ENCODE measurements at regions not wholly inside any gene's neighbourhood (a gene's known extent, or its start where the extent isn't known, plus 50 kb on each side); places are given as distances from the start of the nearest gene placed in this dataset.
"Not testable (repeated sequence)": the region's sequence is repeated elsewhere in the genome, so short reads cannot be mapped to it uniquely, and the experiment has no call there.

GRCh38 chr10:123245264-123245663, 91.1 kb downstream of the BUB3 start:
- Histone ChIP-seq H3K9me3 (ENCODE audit: control insufficient read depth, insufficient read depth, low read length) (no peaks in the 10 kb centered on the region), H3K4me3 (ENCODE audit: low read depth, low read length) (no peak overlapping the region), H3K27me3 (ENCODE audit: control insufficient read depth, insufficient read depth, low read length) (no peaks in the 10 kb centered on the region), H3K27ac (ENCODE audit: low read depth, low read length) (no peak overlapping the region)
- no peak for DNase-seq (ENCODE audit: low read depth, low spot score)
- CTCF ChIA-PET, result no interaction called here
- TF ChIP-seq, protein P1, sequence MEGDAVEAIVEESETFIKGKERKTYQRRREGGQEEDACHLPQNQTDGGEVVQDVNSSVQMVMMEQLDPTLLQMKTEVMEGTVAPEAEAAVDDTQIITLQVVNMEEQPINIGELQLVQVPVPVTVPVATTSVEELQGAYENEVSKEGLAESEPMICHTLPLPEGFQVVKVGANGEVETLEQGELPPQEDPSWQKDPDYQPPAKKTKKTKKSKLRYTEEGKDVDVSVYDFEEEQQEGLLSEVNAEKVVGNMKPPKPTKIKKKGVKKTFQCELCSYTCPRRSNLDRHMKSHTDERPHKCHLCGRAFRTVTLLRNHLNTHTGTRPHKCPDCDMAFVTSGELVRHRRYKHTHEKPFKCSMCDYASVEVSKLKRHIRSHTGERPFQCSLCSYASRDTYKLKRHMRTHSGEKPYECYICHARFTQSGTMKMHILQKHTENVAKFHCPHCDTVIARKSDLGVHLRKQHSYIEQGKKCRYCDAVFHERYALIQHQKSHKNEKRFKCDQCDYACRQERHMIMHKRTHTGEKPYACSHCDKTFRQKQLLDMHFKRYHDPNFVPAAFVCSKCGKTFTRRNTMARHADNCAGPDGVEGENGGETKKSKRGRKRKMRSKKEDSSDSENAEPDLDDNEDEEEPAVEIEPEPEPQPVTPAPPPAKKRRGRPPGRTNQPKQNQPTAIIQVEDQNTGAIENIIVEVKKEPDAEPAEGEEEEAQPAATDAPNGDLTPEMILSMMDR (IDR thresholded peaks at IDR 0.05; ENCODE audit: low read depth, low read length), result no peak
- POLR2A ChIA-PET, result no interaction called here

DNA sequence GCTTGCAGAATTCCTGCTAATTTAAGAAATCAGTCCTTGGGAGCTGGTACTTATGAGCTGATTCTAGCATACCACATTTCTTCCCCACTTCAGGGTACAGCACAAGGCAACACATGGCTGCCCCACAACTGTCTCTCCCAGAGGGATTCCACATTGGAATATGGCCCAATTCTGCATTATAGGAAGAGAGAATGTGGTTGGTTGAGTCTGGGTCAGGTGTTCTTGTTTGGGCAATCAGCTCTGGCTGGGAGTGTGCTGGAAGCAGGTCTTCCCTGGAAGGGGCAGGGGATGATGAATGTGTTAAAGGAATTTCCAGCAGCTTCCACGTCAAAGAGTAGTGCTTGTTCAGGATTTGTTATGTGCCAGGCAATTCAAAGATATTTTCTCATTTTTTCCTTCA, 95.7 kb downstream of the BUB3 start:
- Histone ChIP-seq H3K4me3 (ENCODE audit: low read depth, low read length) (no peak overlapping the region), H3K9me3 (ENCODE audit: control insufficient read depth, insufficient read depth, low read length) (peaks cover 9% of the 10 kb centered on the region), H3K27me3 (ENCODE audit: control insufficient read depth, insufficient read depth, low read length) (no peaks in the 10 kb centered on the region), H3K27ac (ENCODE audit: low read depth, low read length) (no peak overlapping the region)
- ChIA-PET CTCF (no interaction called here), POLR2A (no interaction called here)
- TF ChIP-seq, protein P1 (IDR thresholded peaks at IDR 0.05; ENCODE audit: low read depth, low read length), result no peak
- no peak for DNase-seq (ENCODE audit: low read depth, low spot score)

DNA sequence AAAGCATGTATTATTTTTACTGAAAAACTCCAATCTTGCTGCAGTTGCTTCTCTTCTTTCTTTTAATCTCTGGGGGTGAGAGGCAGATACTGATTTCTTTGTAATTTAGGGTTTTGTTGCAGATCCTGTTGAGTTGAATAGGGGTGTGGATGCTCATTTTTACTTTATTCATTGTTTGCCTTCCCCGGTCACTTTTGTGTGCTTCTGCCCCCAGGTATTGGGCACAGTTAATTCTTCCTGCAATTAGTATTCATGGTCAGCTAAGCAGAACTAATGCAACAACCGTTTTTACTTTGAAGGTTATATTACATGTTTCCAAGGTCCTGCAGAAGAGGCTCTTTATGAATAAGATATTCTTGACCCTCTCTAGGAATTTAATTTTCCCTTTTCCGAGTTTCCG, 96.4 kb downstream of the BUB3 start:
- Histone ChIP-seq H3K9me3 (ENCODE audit: control insufficient read depth, insufficient read depth, low read length) (peaks cover 14% of the 10 kb centered on the region), H3K4me3 (ENCODE audit: low read depth, low read length) (no peak overlapping the region), H3K27me3 (ENCODE audit: control insufficient read depth, insufficient read depth, low read length) (no peaks in the 10 kb centered on the region), H3K27ac (ENCODE audit: low read depth, low read length) (no peak overlapping the region)
- DNase-seq (ENCODE audit: low read depth, low spot score), result no peak
- ChIA-PET POLR2A (no interaction called here), CTCF (no interaction called here)
- TF ChIP-seq, protein P1 (IDR thresholded peaks at IDR 0.05; ENCODE audit: low read depth, low read length), result no peak

- H3K27me3 ChIP-seq (ENCODE audit: control insufficient read depth, insufficient read depth, low read length), result no peaks in the 10 kb centered on the region
- peaks cover 14% of the 10 kb centered on the region for H3K9me3 ChIP-seq (ENCODE audit: control insufficient read depth, insufficient read depth, low read length)
- no peak for DNase-seq (ENCODE audit: low read depth, low spot score)
- ChIA-PET CTCF (no interaction called here), POLR2A (no interaction called here)
- H3K4me3 ChIP-seq (ENCODE audit: low read depth, low read length), result no peak overlapping the region
- TF ChIP-seq, protein P1 (IDR thresholded peaks at IDR 0.05; ENCODE audit: low read depth, low read length), result no peak
- H3K27ac ChIP-seq (ENCODE audit: low read depth, low read length), result no peak overlapping the region
Observed at GRCh38 chr10:123252779-123253178, 98.6 kb downstream of the BUB3 start.

- CTCF ChIA-PET, result not testable (repeated sequence)
Observed at GRCh38 chr10:123254343-123254742, 100.1 kb downstream of the BUB3 start.

GRCh38 chr10:123257904-123258456, 103.8 kb downstream of the BUB3 start:
- POLR2A ChIA-PET, result no interaction called here
- no peak for DNase-seq (ENCODE audit: low read depth, low spot score)

More at GRCh38 chr10:123254343-123254742, 100.1 kb downstream of the BUB3 start:
- H3K4me3 ChIP-seq (ENCODE audit: low read depth, low read length); H3K27ac ChIP-seq (ENCODE audit: low read depth, low read length); H3K27me3 ChIP-seq (ENCODE audit: control insufficient read depth, insufficient read depth, low read length); DNase-seq (ENCODE audit: low read depth, low spot score); POLR2A ChIA-PET: not testable (repeated sequence)
- peaks cover 14% of the 10 kb centered on the region for H3K9me3 ChIP-seq (ENCODE audit: control insufficient read depth, insufficient read depth, low read length)

More at GRCh38 chr10:123257904-123258456, 103.8 kb downstream of the BUB3 start:
- TF ChIP-seq, protein P1 (IDR thresholded peaks at IDR 0.05; ENCODE audit: low read depth, low read length), result no peak
- CTCF ChIA-PET, result no interaction called here
- Histone ChIP-seq H3K27me3 (ENCODE audit: control insufficient read depth, insufficient read depth, low read length) (no peaks in the 10 kb centered on the region), H3K27ac (ENCODE audit: low read depth, low read length) (no peak overlapping the region), H3K4me3 (ENCODE audit: low read depth, low read length) (no peak overlapping the region), H3K9me3 (ENCODE audit: control insufficient read depth, insufficient read depth, low read length) (peaks cover 14% of the 10 kb centered on the region)

All from AG04450 (cell line).